DOHH2 (cell line): ENCODE measurements at regions not wholly inside any gene's neighbourhood (a gene's known extent, or its start where the extent isn't known, plus 50 kb on each side); places are given as distances from the start of the nearest gene placed in this dataset.

Experiments
- H3F3A ChIP-seq: fragments of 200-600 bp; sonication (generic), shearing (Covaris generic); 2 replicates; pipeline ENCODE4 v1.6.0; 2016; ENCODE audit warnings: antibody characterized with exemption, mild to moderate bottlenecking; ENCODE audit not compliant: control insufficient read depth, insufficient read depth
- H3K27ac ChIP-seq: fragments of 200-600 bp; sonication (generic); 2 replicates; pipeline ENCODE4 v1.5.1; 2014; ENCODE audit warnings: low read depth, mild to moderate bottlenecking, low read length, moderate library complexity
- H3K27me3 ChIP-seq: fragments of 200-600 bp; sonication (generic); 2 replicates; pipeline ENCODE4 v1.6.1; 2014; ENCODE audit warnings: mild to moderate bottlenecking, low read length, mixed read lengths; ENCODE audit not compliant: control insufficient read depth
- H3K36me3 ChIP-seq: fragments of 200-600 bp; sonication (generic); 2 replicates; pipeline ENCODE4 v1.6.1; 2014; ENCODE audit warnings: mild to moderate bottlenecking, low read length, moderate library complexity, mixed read lengths; ENCODE audit not compliant: control insufficient read depth
- H3K4me1 ChIP-seq: fragments of 200-600 bp; sonication (generic); 2 replicates; pipeline ENCODE4 v1.6.1; 2014; ENCODE audit warnings: mild to moderate bottlenecking, low read length, mixed read lengths; ENCODE audit not compliant: control insufficient read depth
- H3K4me2 ChIP-seq: fragments of 200-600 bp; sonication (generic); 2 replicates; pipeline ENCODE4 v1.6.0; 2014; ENCODE audit warnings: mild to moderate bottlenecking, low read length, moderate library complexity
- H3K4me3 ChIP-seq: fragments of 200-600 bp; sonication (generic); 2 replicates; pipeline ENCODE4 v1.5.1; 2014; ENCODE audit warnings: mild to moderate bottlenecking, low read length, mixed read lengths
- H3K79me2 ChIP-seq: fragments of 200-600 bp; sonication (generic); 2 replicates; pipeline ENCODE4 v1.6.1; 2014; ENCODE audit warnings: mild to moderate bottlenecking, low read length, mixed read lengths; ENCODE audit not compliant: control insufficient read depth
- H3K9me2 ChIP-seq: fragments of 200-600 bp; sonication (generic); replicated peaks from 2 replicates; pipeline ENCODE4 v1.6.1; 2014; ENCODE audit warnings: mild to moderate bottlenecking, low read length, mixed read lengths; ENCODE audit not compliant: control insufficient read depth
- H3K9me3 ChIP-seq: fragments of 200-600 bp; sonication (generic); 2 replicates; pipeline ENCODE4 v1.6.1; 2014; ENCODE audit warnings: antibody characterized with exemption, low read length, mixed read lengths; ENCODE audit not compliant: control insufficient read depth, insufficient read depth
- H4K20me1 ChIP-seq: fragments of 200-600 bp; sonication (generic); 2 replicates; pipeline ENCODE4 v1.6.0; 2014; ENCODE audit warnings: low read depth, mild to moderate bottlenecking, antibody characterized with exemption, low read length, moderate library complexity; ENCODE audit not compliant: control insufficient read depth, insufficient read depth
- CTCF ChIP-seq: fragments of 200-600 bp; sonication (generic); IDR thresholded peaks from one replicate; pipeline ENCODE4 v1.5.1; 2014; ENCODE audit warnings: antibody characterized with exemption, mild to moderate bottlenecking, low read depth, low read length; ENCODE audit not compliant: poor library complexity, severe bottlenecking
- EZH2phosphoT487 ChIP-seq: fragments of 200-600 bp; sonication (generic); IDR thresholded peaks from 2 replicates; pipeline ENCODE4 v1.6.1; 2017; ENCODE audit warnings: borderline replicate concordance, mild to moderate bottlenecking, antibody characterized with exemption, low read length, moderate library complexity, mixed read lengths

DNA sequence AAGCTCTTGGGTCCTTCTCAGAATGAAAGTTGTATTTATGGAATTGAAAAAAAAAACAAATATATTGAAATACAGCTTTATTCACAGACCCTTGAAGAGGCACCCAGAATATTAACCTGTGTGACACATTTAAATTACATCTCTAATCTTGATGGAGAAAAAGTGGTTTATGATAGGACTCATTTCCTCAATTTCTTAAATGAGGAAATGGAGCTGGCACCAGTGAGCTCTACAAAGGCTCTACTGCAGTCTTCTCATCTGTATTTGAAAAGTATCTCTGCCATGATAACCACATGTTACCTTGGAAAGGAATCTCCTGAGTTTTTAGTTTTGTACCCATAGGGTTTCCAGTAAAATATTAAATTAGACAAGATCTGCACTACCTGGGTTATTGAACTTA is 186.5 kb downstream of the HIPK3 start:
- Histone ChIP-seq H3K4me3 (0 out of 2 replicates have a peak overlapping the region, but pooled peaks have one; percentile 11), H3K4me2 (peak overlapping the region; percentile 40), H3K4me1 (peaks cover 43% of the 10 kb centered on the region), H3K9me3 (no peaks in the 10 kb centered on the region), H3K27me3 (no peaks in the 10 kb centered on the region), H3K27ac (0 out of 2 replicates have a peak overlapping the region, but pooled peaks have one; percentile 2), H3K9me2 (no peaks in the 10 kb centered on the region), H3F3A (peaks cover 5% of the 10 kb centered on the region; the same call in 1 of the 2 replicates), H4K20me1 (no peaks in the 10 kb centered on the region), H3K36me3 (no peaks in the 10 kb centered on the region), H3K79me2 (peaks cover 56% of the 10 kb centered on the region)
- TF ChIP-seq CTCF (no peak), EZH2phosphoT487 (no peak)

DNA sequence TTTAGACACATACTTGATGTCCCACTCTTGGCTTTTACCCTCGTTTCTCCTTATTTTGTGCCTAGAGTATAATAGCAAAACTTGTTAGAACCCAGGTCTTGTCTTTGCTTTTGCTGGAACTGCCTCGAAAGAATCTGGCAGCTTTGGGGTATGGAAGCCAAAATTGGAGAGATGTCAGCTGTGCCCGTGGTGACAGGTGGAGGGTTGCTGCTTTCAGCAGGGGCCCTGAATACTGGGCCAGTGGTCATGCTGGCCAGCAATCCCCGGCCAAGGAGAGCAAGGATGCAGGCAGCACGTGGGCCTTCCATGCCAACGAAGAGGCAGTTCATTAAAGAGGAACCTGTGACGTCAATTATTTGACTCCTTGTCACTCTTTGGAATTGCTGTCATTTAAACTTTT is 181.1 kb downstream of the HIPK3 start:
- peaks cover 27% of the 10 kb centered on the region for H3K79me2 ChIP-seq

DNA sequence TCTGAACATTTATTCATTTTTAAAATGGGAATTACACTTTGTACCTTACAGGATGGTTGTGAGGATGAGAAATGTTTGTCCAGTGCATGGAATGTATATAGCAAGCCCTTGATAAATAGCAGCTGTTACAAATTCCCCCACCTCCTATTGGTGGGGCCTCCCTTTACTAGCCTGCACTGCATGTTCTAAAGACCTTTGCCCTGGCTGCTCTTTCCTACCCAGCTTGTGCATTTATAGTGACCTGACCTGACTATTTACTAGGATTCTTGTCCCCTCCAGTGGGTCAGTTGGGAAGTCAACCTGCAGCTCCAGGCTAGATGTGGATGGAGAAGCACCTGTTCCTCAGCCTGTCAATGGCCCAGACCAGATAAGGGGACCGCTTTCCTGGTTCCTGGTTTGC is 180.3 kb downstream of the HIPK3 start:
- Histone ChIP-seq H3K9me3 (peaks cover 2% of the 10 kb centered on the region; the same call in 1 of the 2 replicates), H3K9me2 (no peaks in the 10 kb centered on the region), H3K4me3 (no peak overlapping the region), H4K20me1 (no peaks in the 10 kb centered on the region), H3K4me2 (no peak overlapping the region), H3K27me3 (no peaks in the 10 kb centered on the region), H3K79me2 (peaks cover 21% of the 10 kb centered on the region), H3K4me1 (peaks cover 2% of the 10 kb centered on the region), H3K36me3 (no peaks in the 10 kb centered on the region), H3K27ac (no peak overlapping the region), H3F3A (0 out of 2 replicates have a peak, but pooled peaks cover 2% of the 10 kb centered on the region)
- no peak for TF ChIP-seq EZH2phosphoT487
- TF ChIP-seq CTCF = no peak

More for the DNA sequence above, 181.1 kb downstream of the HIPK3 start:
- no peaks in the 10 kb centered on the region for H3K27me3 ChIP-seq
- H3K4me2 ChIP-seq = no peak overlapping the region
- H3K9me2 ChIP-seq = no peaks in the 10 kb centered on the region
- no peak overlapping the region for H3K27ac ChIP-seq
- no peak overlapping the region for H3K4me3 ChIP-seq
- H3K4me1 ChIP-seq = peaks cover 9% of the 10 kb centered on the region
- no peaks in the 10 kb centered on the region for H3K36me3 ChIP-seq
- no peak for TF ChIP-seq CTCF
- TF ChIP-seq EZH2phosphoT487 = no peak
- peaks cover 2% of the 10 kb centered on the region; the same call in 1 of the 2 replicates for H3K9me3 ChIP-seq
- H4K20me1 ChIP-seq = no peaks in the 10 kb centered on the region
- H3F3A ChIP-seq = 0 out of 2 replicates have a peak, but pooled peaks cover 2% of the 10 kb centered on the region

- Histone ChIP-seq H3F3A (0 out of 2 replicates have a peak, but pooled peaks cover 2% of the 10 kb centered on the region), H3K27ac (no peak overlapping the region), H3K4me2 (no peak overlapping the region), H3K36me3 (peaks cover 5% of the 10 kb centered on the region; the same call in 1 of the 2 replicates), H3K9me3 (peaks cover 9% of the 10 kb centered on the region; the same call in 1 of the 2 replicates), H4K20me1 (no peaks in the 10 kb centered on the region), H3K4me1 (no peaks in the 10 kb centered on the region), H3K79me2 (peaks cover 27% of the 10 kb centered on the region), H3K27me3 (no peaks in the 10 kb centered on the region), H3K4me3 (no peak overlapping the region), H3K9me2 (no peaks in the 10 kb centered on the region)
- no peak for TF ChIP-seq EZH2phosphoT487
- no peak for TF ChIP-seq CTCF
Observed at GRCh38 chr11:33435216-33435615, 178.0 kb downstream of the HIPK3 start.
